22Rv1 (cell line): ENCODE measurements at regions not wholly inside any gene's neighbourhood (a gene's known extent, or its start where the extent isn't known, plus 50 kb on each side); places are given as distances from the start of the nearest gene placed in this dataset.
"Not testable (repeated sequence)": the region's sequence is repeated elsewhere in the genome, so short reads cannot be mapped to it uniquely, and the experiment has no call there.

Source experiments
- H3K27ac ChIP-seq: fragments of 450-650 bp; 2 replicates; pipeline ENCODE4 v1.5.1; 2017
- ZFX ChIP-seq: fragments of 450-650 bp; IDR thresholded peaks from 2 replicates; pipeline ENCODE4 v1.6.1; 2017; ENCODE audit warnings: antibody characterized with exemption, borderline replicate concordance
- TF ChIP-seq, protein P1 (sequence below): fragments of 450-650 bp; IDR thresholded peaks from 2 replicates; pipeline ENCODE4 v1.5.1; 2017; ENCODE audit warnings: mild to moderate bottlenecking

DNA sequence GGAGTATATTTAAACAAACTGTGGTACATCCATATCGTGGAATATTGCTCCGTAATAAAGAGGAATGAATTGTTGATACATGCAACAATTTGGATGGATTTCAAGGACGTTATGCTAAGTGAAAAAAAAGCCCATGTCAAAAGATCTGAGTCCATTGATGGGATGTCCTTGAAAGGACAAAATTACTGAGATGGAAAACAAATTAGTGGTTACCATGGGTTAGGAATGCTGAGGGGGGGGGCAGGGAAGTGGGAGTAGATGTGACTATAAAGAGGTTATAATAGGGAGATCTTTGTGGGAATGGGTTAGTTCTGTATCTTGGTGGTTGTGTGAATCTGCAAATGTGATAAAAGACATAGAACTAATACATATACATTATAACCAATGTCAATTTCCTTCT, 409.3 kb downstream of the SRGAP2C start:
- no peak overlapping the region for H3K27ac ChIP-seq
- TF ChIP-seq, protein P1, sequence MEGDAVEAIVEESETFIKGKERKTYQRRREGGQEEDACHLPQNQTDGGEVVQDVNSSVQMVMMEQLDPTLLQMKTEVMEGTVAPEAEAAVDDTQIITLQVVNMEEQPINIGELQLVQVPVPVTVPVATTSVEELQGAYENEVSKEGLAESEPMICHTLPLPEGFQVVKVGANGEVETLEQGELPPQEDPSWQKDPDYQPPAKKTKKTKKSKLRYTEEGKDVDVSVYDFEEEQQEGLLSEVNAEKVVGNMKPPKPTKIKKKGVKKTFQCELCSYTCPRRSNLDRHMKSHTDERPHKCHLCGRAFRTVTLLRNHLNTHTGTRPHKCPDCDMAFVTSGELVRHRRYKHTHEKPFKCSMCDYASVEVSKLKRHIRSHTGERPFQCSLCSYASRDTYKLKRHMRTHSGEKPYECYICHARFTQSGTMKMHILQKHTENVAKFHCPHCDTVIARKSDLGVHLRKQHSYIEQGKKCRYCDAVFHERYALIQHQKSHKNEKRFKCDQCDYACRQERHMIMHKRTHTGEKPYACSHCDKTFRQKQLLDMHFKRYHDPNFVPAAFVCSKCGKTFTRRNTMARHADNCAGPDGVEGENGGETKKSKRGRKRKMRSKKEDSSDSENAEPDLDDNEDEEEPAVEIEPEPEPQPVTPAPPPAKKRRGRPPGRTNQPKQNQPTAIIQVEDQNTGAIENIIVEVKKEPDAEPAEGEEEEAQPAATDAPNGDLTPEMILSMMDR: no peak
- no peak for TF ChIP-seq ZFX

DNA sequence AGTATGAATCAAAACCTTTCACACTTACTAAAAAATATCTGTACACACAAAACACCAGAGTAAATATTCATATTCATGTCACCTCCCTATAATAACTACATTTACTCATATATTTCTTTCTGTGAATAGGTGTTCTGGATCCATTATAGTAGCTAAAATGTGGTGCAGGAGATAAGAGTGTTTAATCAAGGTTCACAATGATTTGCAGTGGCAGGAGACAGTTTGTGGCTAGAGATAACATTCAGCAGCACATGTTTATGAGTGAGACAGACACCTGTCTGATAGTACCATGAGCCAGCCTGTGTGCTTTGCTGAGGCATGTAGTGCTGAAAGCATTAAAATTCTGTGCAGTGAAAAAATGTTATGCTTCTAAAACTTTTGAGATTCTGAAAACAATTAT, 410.3 kb downstream of the SRGAP2C start:
- no peak for TF ChIP-seq ZFX
- TF ChIP-seq, protein P1: no peak
- H3K27ac ChIP-seq: no peak overlapping the region

DNA sequence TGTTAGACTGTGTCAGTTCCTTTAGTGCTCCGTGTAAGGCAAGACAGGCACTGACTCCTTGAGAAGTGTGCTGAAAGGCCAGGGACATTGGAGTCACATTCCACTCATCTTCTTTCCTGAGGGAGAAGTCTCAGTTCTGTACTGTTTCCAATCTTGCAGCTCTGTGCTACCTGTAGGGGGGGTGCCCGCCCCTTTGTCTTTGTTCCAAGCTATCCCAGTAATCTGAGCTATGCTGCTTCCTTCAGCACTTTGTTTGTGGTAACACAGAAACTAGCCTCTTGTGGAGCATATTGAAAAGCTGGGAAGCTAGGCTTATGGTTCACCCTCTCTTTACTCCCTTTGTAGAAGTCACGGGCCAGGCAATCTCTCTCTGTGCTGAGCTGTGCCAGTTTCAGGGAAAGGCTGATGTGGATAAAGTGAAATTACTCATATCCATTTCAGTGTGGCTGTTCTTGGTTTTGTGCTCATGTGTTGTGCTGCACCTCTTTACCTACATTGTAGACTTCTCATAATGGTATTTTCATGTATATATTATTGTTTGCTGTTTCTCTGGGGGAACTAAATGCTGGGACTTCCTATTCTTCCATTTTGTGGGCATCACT, 420.2 kb downstream of the SRGAP2C start:
- not testable (repeated sequence) for H3K27ac ChIP-seq

DNA sequence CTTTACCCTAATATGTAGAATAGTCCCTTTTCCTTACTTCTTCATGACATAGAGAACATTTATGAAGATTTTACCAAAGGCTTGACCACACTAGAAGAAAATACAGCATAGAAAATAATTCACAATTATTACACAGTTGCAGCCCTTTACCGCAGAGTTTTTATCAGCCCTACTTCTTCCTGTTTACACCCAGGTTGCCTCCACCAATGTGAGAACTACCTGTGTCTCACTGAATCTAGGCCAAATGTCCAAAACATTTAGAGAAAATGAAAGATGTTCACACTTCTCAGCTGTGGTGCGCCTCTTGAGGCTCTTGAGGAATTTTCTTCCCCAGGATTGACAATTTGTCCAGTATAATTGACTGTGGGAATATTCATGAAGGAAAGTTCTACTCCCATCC, 422.7 kb downstream of the SRGAP2C start:
- H3K27ac ChIP-seq: not testable (repeated sequence)
